Smooth muscle cell (in vitro differentiated cells): ENCODE measurements at regions not wholly inside any gene's neighbourhood (a gene's known extent, or its start where the extent isn't known, plus 50 kb on each side); places are given as distances from the start of the nearest gene placed in this dataset.

ENCODE experiments used
- DNase-seq: peaks from one replicate; lab custom pipeline; 2025; ENCODE audit not compliant: unreplicated experiment; lab: John Stamatoyannopoulos, UW
- H2AFZ ChIP-seq: fragments of 200-600 bp; sonication (generic); 2 replicates; pipeline ENCODE4 v1.6.0; 2016; ENCODE audit warnings: antibody characterized with exemption, low read depth, mild to moderate bottlenecking
- H3F3A ChIP-seq: fragments of 200-600 bp; sonication (generic); 2 replicates; pipeline ENCODE4 v1.6.0; 2017; ENCODE audit warnings: antibody characterized with exemption, low read depth
- H3K27ac ChIP-seq: fragments of 200-600 bp; sonication (generic); 2 replicates; pipeline ENCODE4 v1.5.1; 2016; ENCODE audit warnings: low read depth, mild to moderate bottlenecking
- H3K27me3 ChIP-seq: fragments of 200-600 bp; sonication (generic); 2 replicates; pipeline ENCODE4 v1.6.1; 2016; ENCODE audit warnings: low read depth, mild to moderate bottlenecking
- H3K36me3 ChIP-seq: fragments of 200-600 bp; sonication (generic); 2 replicates; pipeline ENCODE4 v1.5.1; 2016; ENCODE audit warnings: low read depth
- H3K4me1 ChIP-seq: fragments of 200-600 bp; sonication (generic); 2 replicates; pipeline ENCODE4 v1.5.1; 2016; ENCODE audit warnings: low read depth
- H3K4me2 ChIP-seq: fragments of 200-600 bp; sonication (generic); 2 replicates; pipeline ENCODE4 v1.6.0; 2016; ENCODE audit warnings: mild to moderate bottlenecking
- H3K4me3 ChIP-seq: fragments of 200-600 bp; sonication (generic); 2 replicates; pipeline ENCODE4 v1.5.1; 2016; ENCODE audit warnings: mild to moderate bottlenecking
- H3K79me2 ChIP-seq: fragments of 200-600 bp; sonication (generic); 2 replicates; pipeline ENCODE4 v1.6.0; 2016; ENCODE audit warnings: low read depth, mild to moderate bottlenecking
- H3K9ac ChIP-seq: fragments of 200-600 bp; sonication (generic); 2 replicates; pipeline ENCODE4 v1.6.0; 2016; ENCODE audit warnings: low read depth
- H3K9me3 ChIP-seq: fragments of 200-600 bp; sonication (generic); replicated peaks from 2 replicates; pipeline ENCODE4 v1.5.1; 2016; ENCODE audit warnings: low read depth
- H4K20me1 ChIP-seq: fragments of 200-600 bp; sonication (generic); 2 replicates; pipeline ENCODE4 v1.6.0; 2016; ENCODE audit warnings: low read depth
- WGBS: methylation state at CpG from one replicate; pipeline ENCODE4 v1.1.7; 2016; ENCODE audit warnings: low lambda C conversion rate; 5-methylcytosine and 5-hydroxymethylcytosine counted together
- TF ChIP-seq, protein P1 (sequence below): fragments of 200-600 bp; sonication (generic); IDR thresholded peaks from 2 replicates; pipeline ENCODE4 v1.5.1; 2017; ENCODE audit warnings: borderline replicate concordance, mild to moderate bottlenecking, antibody characterized with exemption; ENCODE audit not compliant: insufficient read depth, poor library complexity, severe bottlenecking

DNA sequence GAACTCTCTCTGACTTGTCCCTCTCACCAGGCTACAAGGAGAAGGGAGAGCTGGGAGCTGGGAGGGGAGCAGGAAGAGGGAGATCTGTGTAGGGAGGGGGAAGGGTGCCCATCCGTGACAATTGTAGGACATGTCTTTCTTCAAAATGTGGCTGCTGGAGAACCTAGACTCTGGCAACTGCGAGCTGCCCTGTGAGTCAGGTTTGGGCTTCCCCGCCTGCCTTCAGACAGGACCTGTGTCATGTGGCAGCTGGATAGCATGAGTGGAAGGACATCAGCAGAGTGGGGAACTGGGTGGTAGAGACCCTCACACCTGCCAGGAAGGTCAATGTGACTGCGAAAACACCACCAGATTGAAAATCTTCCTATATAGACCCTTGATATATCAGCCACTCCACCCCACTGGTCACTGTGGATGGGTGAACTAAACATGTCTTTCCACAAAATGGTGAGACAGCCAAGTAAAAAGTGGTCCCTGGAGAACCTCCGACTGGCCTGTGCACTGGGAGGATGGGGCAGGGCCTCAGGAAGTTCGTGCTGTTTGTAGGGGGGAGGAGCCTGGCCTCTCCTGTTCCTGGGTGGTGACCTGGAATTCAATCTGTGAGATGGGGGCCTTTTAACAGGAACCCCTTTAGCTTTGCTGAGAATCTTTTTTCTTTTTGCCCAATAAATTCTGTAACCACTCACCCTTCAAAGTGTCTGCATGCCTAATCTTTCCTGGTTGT, 62.2 kb upstream of the CAPRIN2 start:
- 81% methylated on average over 6 of the region's 6 CpGs for WGBS
- Histone ChIP-seq H3K4me1 (peaks cover 10% of the 10 kb centered on the region), H3K36me3 (no peaks in the 10 kb centered on the region), H3K79me2 (no peaks in the 10 kb centered on the region), H3K9ac (no peak overlapping the region), H3F3A (no peaks in the 10 kb centered on the region), H3K4me2 (no peak overlapping the region), H3K4me3 (no peak overlapping the region), H3K27me3 (no peaks in the 10 kb centered on the region), H4K20me1 (no peaks in the 10 kb centered on the region), H3K27ac (no peak overlapping the region), H3K9me3 (no peaks in the 10 kb centered on the region), H2AFZ (no peak overlapping the region)
- DNase-seq: no peak
- TF ChIP-seq, protein P1, sequence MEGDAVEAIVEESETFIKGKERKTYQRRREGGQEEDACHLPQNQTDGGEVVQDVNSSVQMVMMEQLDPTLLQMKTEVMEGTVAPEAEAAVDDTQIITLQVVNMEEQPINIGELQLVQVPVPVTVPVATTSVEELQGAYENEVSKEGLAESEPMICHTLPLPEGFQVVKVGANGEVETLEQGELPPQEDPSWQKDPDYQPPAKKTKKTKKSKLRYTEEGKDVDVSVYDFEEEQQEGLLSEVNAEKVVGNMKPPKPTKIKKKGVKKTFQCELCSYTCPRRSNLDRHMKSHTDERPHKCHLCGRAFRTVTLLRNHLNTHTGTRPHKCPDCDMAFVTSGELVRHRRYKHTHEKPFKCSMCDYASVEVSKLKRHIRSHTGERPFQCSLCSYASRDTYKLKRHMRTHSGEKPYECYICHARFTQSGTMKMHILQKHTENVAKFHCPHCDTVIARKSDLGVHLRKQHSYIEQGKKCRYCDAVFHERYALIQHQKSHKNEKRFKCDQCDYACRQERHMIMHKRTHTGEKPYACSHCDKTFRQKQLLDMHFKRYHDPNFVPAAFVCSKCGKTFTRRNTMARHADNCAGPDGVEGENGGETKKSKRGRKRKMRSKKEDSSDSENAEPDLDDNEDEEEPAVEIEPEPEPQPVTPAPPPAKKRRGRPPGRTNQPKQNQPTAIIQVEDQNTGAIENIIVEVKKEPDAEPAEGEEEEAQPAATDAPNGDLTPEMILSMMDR: no peak

DNA sequence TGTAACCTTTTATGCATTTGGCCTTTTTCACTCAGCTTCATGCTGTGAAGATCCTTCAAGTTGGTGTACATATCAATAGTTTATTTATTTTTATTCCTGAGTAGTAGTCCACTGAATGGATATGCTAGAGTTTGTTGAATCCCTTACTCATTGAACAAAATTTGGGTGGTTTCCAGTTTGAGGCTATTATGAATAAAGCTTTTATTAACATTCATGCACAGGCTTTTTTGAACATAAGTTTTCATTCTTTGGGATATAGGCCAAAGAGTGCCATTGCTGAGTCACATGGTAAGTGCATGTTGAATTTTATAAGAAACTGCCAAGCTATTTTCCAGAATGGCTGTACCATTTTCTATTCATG, 59.5 kb upstream of the CAPRIN2 start:
- no peak overlapping the region for H3K4me3 ChIP-seq
- H3K9ac ChIP-seq: no peak overlapping the region
- H3K4me1 ChIP-seq: no peaks in the 10 kb centered on the region
- H3K27ac ChIP-seq: no peak overlapping the region
- no peaks in the 10 kb centered on the region for H3K9me3 ChIP-seq
- no peaks in the 10 kb centered on the region for H3K79me2 ChIP-seq
- no peak for DNase-seq
- TF ChIP-seq, protein P1: no peak
- no peaks in the 10 kb centered on the region for H3K27me3 ChIP-seq
- no peaks in the 10 kb centered on the region for H3K36me3 ChIP-seq
- H3K4me2 ChIP-seq: no peak overlapping the region
- H3F3A ChIP-seq: no peaks in the 10 kb centered on the region
- no peaks in the 10 kb centered on the region for H4K20me1 ChIP-seq
- H2AFZ ChIP-seq: no peak overlapping the region

DNA sequence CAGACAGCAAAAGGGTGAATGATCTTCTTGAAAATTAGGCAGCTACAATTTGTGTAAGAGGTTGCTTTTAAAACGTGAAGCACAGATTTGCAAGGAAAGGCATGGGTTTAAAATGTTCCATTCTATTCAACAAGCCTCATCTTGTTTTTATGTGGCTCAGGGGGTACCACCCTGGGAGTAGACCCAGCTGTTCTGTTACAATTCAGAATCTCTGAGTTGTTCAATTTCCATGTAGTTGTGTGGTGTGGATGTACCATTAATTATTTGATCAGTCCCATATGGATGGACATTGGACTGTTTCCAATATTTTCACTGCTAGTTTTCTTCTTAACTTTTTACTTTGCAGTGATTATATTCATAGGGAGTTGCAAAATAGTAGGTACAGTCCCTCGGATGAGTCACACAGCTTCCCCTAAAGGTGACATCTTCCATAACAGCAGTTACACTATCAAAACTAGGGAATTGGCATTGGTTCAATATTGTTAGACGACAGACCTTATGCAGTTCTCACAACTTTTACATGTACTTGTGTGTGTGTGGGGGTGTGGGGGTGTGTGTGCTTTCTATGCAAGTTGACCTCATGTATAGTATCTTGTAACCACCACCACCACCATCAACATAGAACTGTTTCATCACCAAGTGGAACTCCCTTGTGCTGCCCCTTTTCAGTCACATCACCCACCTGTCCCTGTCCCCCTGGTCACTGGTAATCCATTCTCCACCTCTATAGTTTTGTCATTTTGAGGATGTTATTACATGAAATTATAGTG, 59.0 kb upstream of the CAPRIN2 start:
- Histone ChIP-seq H3K9ac (no peak overlapping the region), H3K27ac (no peak overlapping the region), H3K36me3 (no peaks in the 10 kb centered on the region), H3K4me2 (no peak overlapping the region), H3K27me3 (no peaks in the 10 kb centered on the region), H3K79me2 (no peaks in the 10 kb centered on the region), H3K4me1 (no peaks in the 10 kb centered on the region), H3K4me3 (no peak overlapping the region), H3K9me3 (no peaks in the 10 kb centered on the region), H3F3A (no peaks in the 10 kb centered on the region), H2AFZ (no peak overlapping the region), H4K20me1 (no peaks in the 10 kb centered on the region)
- DNase-seq: no peak
- 81% methylated on average over 3 of the region's 3 CpGs for WGBS
- TF ChIP-seq, protein P1: no peak
